ENCODE measurements at regions not wholly inside any gene's neighbourhood (a gene's known extent, or its start where the extent isn't known, plus 50 kb on each side); places are given as distances from the start of the nearest gene placed in this dataset.

- Histone ChIP-seq H3K27me3 (ENCODE audit: control insufficient read depth in 1 of 2, insufficient read depth in 2 of 2, low read length in 2 of 2) (peaks cover 0 to 14% of the 10 kb centered on the region in 2 experiments), H3K36me3 (ENCODE audit: insufficient read depth, low read length) (no peaks in the 10 kb centered on the region), H3K9me3 (ENCODE audit: control insufficient read depth in 1 of 2, insufficient read depth in 1 of 2, low read length in 2 of 2) (no peaks in the 10 kb centered on the region), H3K27ac (ENCODE audit: low read depth in 1 of 2, low read length in 2 of 2) (no peak overlapping the region), H3K4me1 (ENCODE audit: insufficient read depth, low read length) (no peaks in the 10 kb centered on the region), H3K4me3 (ENCODE audit: low read length) (no peak overlapping the region)
- intact Hi-C loops (cut with DNase I, micrococcal nuclease), result no loop called here
- Mint-ChIP-seq H3K4me1 (ENCODE audit: low read depth) (no peaks in the 10 kb centered on the region), H3K4me3 (no peak overlapping the region), H3K36me3 (ENCODE audit: low read depth) (no peaks in the 10 kb centered on the region), H3K27me3 (peaks cover 22% of the 10 kb centered on the region), H3K27ac (no peak overlapping the region), H3K9me3 (no peaks in the 10 kb centered on the region)
- ATAC-seq (ENCODE audit: poor library complexity) (no peak), DNase-seq (no peak)
- TF ChIP-seq CTCF (IDR thresholded peaks at IDR 0.05), result no peak
- ChIA-PET POLR2A (no interaction called here), CTCF (interaction anchor here (1.8 kb wide), 1 partner anchor 57 kb away, joined by 4 read pairs; no protein-coding TSS in a partner anchor)
These were observed 50.0 kb upstream of the CHST1 start for GRCh38 chr11:45715418-45715817.

All from CD4-positive, alpha-beta T cell (primary cell).